HL-60/S4 treated with phorbol 12-myristate 13-acetate at 8.2 ng/mL for 4 days and 3 days (cell line): ENCODE measurements at regions not wholly inside any gene's neighbourhood (a gene's known extent, or its start where the extent isn't known, plus 50 kb on each side); places are given as distances from the start of the nearest gene placed in this dataset.
"Not testable (repeated sequence)": the region's sequence is repeated elsewhere in the genome, so short reads cannot be mapped to it uniquely, and the experiment has no call there.

ENCODE experiments used
- in situ Hi-C: fragments of 300-500 bp; cut with MboI; formaldehyde crosslinking; loops from 2 replicates; pipeline ENCODE4 v1.15.0; 2022; ENCODE audit warnings: low sequenced_read_pairs

DNA sequence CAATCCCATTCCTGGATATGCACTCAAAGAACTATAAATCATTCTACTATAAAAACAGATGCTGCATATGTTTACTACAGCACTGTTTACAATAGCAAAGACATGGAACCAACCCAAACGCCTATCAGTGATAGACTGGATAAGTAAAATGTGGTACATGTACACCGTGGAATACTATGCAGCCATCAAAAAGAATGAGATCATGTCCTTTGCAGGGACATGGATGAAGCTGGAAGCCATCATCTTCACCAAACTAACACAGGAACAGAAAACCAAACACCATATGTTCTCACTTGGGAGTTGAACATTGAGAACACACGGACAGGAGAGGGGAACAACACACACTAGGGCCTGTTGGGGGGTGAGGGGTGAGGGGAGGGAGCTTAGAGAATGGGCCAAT lies 274.9 kb upstream of the KIAA1217 start:
- in situ Hi-C loops = not testable (repeated sequence)

DNA sequence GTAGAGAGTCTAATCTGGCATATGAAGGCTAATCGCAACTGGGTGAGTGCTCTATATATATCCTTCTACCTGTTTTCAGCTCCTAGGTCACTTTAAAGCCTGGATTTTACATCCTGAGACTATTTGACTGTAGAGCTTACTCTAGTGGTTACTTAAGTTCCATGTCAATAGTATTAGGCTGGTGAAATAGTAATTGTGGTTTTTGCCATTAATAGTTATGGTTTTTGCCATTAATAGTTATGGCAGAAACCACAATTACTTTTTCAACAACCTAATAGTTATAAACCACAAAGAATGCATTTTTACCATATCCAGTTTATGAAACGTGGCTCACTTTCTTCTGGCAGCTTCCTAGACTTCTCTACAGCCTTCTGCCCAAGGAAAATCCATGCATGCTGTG lies 263.1 kb upstream of the KIAA1217 start:
- in situ Hi-C loops = no loop called here

DNA sequence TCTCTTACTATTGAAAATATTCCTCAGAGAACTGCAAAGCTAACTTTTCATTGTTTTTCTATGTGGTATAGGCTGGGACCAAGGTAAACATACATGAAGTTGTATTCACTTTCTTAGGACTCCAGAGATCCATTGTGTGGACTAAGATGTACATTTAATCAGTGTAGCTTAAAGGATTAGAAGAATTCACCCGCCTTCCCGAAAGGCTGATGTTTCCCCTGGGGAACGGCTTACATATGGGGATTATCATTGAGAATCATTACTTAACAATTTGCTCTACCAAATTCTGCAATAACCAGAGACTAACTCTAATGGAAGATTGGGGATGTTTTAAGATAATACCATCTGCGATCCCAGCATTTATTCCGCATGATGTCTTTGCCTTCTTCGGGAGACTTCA lies 257.1 kb upstream of the KIAA1217 start:
- in situ Hi-C loops = no loop called here

DNA sequence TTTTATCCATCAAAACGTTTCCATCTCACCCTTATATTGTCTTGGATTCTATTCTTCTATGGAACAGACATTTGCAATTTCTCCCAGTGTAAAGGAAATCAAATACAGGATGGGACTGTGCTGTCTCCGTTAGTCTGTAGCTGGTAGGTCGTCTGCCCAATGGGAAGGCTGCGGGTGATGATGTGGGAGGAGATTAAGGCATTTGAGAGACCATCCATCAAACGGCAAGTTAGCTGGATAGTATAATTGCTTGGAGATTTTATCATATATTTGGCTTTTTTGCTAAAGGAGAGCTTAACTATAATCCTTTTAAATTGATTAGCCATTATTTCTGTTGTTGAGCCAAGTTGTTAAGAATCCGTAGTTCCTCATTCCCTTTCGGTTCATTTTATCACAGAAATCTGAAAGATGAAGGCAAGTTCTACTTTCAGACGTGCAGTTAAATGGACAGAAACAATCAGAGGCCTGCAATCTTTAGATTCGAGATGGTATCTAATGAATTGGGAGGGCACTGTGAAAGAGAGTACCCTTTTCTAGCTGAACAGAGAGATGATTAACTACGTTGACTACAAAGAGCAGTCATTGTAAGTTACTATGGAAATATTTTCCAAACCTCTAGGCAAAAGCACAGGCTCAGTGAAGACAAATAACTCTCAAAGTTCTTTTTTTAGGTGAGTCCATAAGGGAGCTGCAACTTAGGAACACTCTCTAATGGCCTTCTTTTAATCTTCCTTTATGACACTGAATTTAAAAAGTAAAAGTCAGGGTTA lies 253.3 kb upstream of the KIAA1217 start:
- in situ Hi-C loops = no loop called here

DNA sequence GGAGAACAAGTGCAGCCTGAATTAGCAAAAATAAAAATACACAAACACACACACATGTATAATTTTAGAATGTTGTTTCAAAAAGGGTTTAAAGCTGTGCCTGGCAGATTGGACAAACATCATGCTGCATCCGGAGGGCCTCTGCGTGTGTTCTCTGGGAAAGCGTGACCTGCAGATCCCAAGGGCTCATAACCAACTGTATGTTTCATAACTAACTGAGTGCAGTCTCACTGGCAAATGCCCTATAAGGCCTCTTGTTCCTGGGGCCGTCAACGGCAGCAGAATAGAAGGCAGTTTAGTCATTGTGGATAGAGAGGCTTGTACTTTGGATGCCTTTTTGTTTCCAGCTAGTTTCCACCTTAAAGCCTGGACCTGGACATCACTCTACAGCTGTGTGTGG lies 243.8 kb upstream of the KIAA1217 start:
- in situ Hi-C loops = no loop called here

DNA sequence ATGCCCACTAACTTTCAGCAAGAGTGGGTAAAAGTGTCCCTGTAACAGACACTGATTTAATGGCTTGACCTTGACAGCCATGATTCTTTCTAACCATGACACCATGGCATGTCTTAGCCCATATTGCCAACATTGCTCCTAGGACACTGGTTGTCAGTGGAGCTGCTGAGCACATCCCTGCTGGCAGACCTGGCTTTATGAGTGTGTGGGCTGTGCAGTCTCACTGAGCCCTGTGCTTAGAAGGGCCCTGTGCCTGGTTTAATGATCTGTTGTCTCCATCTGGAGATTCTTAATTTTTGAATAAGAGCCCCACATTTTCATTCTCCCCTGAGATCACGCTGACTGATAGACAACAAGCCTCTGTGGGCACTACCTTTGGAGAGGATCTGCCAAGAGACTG lies 243.1 kb upstream of the KIAA1217 start:
- in situ Hi-C loops = no loop called here

DNA sequence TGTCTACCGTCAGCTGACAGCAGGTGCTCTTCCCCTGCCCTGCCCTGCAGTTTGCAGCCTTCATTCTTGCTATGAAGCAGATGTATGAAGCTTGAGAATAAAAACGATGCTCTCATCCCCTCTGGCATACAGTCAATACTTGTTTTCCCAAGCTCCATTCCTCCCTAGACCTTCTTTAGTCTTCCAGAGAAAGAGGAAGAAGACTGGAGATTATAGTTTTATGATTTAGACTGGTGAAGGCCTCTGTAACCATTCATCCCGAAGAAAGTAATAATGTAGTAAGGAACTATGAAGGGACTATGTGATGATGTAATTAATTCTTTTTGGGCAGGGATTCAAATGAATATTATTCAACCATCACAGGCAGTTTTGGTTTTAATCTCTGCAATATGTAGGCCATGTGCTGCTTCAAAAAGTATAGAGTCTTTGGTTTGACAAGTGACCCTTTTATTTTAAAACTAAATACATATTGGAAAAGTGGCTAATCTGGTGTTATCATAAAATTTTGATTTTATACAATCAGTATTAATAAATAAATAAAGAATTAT lies 242.4 kb upstream of the KIAA1217 start:
- in situ Hi-C loops = no loop called here

DNA sequence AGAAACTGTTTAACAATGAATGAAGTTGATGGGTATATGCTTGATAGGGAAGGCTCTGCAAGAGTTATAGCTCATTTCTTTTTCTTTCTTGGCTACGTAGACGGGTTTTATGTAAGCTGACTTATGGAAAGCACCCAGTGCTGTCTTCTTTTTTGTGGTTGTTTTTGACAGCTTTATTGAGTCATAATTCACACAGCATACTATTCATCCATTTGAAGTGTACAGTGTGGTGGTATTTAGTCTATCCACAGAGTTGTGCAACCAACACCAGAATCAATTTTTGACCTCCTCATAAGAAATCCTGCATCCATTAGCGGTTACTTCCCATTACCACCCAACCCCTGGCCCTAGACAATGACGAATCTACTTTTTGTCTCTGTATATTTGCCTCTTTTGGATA lies 240.6 kb upstream of the KIAA1217 start:
- in situ Hi-C loops = no loop called here

DNA sequence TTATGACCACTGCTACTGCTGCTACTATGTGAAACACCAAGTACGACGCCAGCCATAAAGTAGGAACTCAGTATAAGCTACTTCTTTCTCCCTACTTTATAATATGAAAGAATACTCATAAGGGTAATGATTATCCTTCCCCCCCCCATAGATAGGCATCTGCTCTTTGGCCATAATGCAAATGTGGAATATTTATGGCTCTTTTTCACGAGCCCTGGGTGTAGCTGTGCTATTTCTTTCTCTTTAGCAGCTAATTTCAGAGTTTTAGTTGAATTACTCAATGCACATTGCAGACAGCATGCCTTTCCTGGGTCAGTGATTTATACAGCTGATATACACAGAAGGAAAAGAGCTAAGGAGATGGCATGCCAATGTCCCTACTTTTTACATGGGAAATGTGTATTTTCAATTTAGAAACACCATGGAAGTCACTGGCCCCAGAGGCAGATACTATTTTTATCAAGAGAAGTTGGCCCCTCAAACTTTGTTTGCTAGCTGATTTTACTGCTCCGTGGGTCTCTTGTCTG lies 234.1 kb upstream of the KIAA1217 start:
- in situ Hi-C loops = no loop called here

DNA sequence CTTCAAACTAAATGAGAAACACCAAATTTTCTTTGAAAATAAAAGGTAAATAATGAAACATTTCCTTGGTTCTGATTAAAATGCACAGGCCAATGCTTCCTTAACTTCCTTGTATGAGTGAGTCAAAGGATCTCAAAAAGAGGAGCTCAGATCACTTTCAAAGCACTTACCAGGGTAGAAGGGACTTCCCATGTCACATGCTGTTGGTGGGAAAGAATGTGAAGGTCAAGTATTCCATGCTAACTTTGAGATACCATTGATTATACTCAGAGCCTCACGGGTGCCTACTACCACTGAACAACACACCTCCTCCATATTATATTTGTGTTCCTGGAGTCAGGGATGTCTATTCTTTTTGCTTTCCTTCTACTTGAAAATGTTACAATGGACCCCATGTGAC lies 233.5 kb upstream of the KIAA1217 start:
- in situ Hi-C loops = no loop called here

DNA sequence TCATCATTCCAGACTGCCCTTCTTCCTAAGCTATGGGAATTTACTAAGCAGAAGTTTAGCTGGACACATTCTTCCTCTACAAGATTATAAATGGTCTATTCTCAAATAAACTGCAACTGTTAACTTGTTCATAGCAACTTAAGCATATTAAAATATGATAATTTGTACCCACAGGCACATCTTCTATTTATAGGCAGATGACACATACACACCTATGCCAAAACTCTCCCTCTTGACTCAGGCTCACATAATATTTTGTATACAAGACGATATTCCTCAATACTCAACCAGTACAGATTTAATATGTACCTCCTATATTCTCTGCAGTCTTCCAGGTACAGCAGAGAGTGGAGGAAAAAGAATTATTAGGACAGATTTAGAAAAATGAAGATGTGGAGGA lies 232.7 kb upstream of the KIAA1217 start:
- in situ Hi-C loops = no loop called here

DNA sequence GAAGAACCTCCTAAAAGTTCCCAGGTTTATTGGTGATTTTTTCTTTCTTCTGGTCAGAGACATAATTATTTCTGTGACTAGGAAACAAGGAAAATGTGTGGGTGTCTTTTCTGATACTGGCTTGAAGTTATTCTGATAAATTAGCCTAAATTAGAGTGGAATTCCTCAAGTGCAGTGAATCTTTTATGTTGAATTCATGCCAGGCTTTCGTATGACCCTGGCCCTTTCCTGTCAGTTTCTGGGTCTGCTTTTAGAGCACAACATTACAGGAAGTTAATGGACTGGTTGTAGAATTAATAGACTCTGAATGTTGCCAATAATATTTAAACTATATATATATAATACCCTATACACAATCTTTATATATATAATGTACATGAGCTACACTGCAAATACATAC lies 230.6 kb upstream of the KIAA1217 start:
- in situ Hi-C loops = no loop called here

DNA sequence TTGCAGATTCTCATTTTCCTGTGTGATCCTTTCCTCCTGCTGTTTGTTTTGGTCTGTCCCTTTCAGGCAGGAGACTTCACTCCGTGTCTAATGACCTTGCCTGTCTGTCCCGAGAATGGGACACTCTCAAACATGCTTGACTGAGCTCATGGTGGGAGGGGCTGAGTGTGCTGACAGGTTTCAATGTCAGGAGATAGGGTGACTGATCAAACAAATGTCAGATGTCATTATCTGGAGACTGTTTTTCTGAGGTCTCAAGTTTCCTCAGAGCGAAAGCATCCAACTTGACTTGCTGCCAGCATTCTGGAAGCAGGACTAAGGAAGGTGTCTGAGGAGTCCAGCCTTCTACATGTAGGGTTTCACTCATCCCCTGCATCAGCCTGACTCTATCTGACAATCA lies 228.8 kb upstream of the KIAA1217 start:
- in situ Hi-C loops = no loop called here

DNA sequence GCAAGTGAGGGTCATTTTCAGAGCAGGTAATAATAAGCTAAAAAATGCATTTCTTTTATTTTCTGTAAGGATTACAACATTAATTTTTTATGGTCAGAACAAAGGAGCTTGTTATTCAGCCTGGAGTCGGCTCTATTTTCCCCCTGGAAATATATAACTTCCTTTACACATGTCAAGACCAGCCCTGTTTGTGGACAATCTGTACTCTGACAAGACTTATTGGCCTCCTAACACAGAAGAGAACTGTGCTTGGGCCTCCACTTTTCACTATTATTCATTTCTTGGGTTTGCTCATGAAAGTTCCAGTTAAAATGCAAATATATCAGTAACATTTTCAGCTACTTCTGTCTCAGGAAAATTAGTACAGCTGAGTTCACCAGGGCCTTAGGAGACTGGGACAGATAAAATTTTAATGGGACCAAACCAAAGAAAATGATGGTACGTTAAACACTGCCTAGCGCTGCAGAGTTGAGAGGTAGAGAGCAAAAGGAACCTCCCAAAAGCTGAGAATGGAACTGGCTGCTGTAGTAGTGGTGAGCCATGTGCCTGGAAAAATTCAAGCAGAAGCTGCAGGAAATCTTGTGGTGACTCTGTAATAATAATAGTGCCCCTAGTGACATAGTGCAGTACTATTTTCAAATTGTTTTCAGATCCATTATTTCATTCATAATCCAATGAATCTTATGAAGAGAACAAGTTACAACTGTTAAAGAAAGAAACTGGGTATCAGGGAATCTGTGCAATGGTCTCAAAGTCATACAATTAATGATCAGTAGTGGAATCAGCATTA lies 227.2 kb upstream of the KIAA1217 start:
- in situ Hi-C loops = no loop called here

DNA sequence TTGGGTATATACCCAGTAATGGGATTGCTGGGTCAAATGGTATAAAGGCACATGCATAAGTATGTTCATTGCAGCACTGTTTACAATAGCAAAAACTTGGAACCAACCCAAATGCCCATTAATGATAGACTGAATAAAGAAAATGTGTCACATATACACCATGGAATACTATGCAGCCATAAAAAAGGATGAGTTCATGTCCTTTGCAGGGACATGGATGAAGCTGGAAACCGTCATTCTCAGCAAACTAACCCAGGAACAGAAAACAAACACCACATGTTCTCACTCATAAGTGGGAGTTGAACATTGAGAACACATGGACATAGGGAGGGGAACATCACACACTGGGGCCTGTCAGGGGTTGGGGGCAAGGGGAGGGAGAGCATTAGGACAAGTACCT lies 224.5 kb upstream of the KIAA1217 start:
- in situ Hi-C loops = not testable (repeated sequence)

DNA sequence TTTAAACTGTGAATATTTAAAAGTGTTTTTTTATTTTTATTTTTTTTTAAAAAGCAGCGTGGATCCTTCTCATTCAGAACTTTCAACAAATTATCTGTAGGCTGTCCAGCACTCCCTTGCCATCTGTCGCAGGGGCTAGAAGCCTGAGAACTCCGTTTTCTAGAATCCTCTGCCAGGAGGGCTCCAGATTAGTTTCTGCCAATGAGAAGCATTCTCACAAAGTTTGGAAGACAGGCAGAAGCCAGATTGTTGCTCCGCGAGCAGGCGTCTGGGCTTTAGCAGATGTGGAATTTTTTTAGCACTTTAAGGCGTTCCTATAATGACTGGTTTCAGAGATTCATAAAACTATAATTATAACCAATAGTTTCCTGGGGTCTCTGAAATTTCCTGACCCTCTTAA lies 220.9 kb upstream of the KIAA1217 start:
- in situ Hi-C loops = no loop called here

DNA sequence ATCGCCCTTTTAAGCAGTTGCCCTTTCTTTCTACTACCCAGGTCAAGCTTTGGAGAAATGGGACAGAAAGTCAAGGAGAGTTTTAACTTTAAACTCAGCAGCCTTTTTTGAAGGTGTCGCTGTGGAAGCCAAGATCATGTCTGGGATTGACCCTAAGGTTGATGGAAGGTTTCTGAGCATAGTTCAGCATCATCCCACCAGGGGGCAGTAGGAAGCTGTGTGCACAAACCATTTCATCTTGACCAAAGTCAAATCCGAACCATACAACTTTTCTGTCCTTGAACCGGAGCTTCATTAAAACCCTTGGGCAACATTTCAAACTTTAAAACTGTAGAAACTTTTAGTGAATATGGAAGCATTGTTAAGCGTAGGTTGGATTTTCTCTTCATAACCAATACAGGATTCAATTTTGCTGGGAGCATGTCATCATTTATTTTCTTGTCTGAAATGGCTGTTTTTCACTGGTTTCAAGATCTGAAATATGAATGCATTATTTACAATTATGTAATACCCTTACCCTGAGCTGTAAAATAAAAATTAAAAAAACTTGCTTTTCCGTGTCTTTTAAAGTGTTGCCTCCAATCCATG lies 214.4 kb upstream of the KIAA1217 start:
- in situ Hi-C loops = no loop called here

DNA sequence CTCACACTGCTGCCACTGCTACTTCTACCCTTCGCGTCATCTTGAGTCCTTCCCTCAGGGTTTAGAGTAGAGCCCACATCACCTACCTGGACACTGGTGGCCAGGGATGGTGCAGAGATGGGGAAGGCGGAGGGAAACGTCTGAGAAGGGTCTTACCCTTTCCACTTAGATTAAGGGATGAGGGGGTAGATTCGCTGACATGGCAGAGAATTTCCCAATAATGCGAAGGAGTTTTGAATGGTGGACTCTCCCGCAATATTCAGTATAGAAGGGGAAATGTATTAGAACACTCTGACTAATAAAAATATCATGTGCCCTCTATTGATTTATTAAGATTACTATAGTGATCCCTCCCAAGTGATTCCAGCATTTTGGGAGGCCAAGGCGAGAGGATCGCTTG lies 209.5 kb upstream of the KIAA1217 start:
- in situ Hi-C loops = no loop called here

DNA sequence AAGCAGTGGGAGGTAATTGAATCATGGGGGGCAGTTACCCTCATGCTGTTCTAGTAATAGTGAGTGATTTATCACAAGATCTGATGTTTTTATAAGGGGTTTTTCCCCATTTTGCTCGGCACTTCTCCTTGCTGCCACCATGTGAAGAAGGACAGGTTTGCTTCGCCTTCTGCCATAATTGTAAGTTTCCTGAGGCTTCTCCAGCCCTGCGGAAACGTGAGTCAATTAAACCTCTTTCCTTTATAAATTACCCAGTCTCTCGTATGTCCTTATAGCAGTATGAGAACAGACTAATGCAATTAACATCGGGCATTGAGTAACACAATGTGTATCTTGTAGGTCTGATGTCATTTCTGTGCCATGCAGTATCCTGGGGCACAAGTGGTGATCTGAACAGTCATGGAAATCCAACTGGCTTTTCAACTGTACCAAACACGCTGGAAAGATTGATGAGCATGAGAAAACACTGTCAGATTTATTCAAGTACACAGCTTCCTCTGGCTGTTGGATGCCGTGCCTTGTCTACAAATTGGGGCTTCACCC lies 208.6 kb upstream of the KIAA1217 start:
- in situ Hi-C loops = no loop called here

DNA sequence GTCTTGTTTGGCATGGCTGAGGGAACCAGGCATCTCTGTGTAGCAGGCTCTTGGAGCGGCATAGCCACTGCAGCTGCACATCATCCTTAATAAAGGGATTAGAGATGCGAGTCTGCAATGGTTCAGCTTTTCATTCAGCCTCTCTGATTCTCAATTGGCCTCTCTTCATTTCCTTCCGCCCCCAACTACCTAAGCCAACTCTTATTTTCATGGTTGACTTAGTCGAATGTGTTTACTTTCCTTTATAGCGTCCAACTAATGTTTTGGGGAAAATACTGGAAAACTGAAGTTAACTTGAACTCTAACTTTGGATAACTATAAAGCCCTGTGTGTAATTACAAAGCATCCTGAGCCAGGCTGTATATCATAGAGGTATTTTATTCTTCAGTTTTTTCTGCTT lies 202.2 kb upstream of the KIAA1217 start:
- in situ Hi-C loops = no loop called here

DNA sequence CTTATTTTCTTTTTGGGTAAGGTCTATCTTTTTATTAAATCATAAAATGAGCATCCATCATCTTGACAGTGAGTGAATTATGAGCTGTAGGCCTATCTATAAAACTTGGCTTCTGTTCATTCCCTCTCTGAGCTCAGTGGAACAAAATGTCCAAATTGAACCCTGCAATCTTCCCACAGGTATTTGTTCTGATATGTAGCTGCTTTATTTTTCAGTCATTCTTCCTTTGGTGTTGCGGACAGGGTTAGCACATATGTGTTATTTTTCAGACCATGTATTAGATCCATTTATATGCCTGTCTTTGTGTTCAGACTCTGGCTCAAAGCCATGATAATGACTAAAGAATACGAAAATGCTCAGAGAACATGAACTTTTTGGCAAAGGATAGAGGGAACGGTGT lies 201.6 kb upstream of the KIAA1217 start:
- in situ Hi-C loops = no loop called here
